ENCODE measurements at regions not wholly inside any gene's neighbourhood (a gene's known extent, or its start where the extent isn't known, plus 50 kb on each side); places are given as distances from the start of the nearest gene placed in this dataset.
"Not testable (repeated sequence)": the region's sequence is repeated elsewhere in the genome, so short reads cannot be mapped to it uniquely, and the experiment has no call there.

DNA sequence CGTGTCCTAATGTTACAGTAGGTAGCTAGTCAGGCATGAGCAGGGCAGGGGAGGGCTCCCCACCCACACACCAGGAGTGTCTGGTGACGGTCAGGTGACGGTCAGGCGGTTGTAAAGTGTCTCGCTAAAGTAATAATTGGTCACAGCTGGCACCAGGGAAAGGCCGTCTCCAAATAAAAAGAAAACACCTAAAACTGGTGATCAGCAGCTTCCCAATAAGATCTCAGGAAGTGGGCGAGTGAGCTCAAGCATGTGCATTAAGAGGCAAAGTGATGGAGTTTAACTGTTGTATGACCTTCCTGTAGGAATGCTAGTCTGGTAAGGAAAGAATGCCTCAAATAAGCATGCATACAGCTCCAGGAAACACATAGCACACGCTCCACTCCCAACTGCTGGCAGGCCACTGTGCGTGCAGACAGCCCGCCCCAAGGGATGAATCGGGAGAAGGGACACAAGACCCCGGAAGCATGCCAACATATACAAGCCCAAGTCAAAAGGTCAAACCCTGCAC, 177.1 kb downstream of the RNF144A start:
- DNase-seq, result no peak

DNA sequence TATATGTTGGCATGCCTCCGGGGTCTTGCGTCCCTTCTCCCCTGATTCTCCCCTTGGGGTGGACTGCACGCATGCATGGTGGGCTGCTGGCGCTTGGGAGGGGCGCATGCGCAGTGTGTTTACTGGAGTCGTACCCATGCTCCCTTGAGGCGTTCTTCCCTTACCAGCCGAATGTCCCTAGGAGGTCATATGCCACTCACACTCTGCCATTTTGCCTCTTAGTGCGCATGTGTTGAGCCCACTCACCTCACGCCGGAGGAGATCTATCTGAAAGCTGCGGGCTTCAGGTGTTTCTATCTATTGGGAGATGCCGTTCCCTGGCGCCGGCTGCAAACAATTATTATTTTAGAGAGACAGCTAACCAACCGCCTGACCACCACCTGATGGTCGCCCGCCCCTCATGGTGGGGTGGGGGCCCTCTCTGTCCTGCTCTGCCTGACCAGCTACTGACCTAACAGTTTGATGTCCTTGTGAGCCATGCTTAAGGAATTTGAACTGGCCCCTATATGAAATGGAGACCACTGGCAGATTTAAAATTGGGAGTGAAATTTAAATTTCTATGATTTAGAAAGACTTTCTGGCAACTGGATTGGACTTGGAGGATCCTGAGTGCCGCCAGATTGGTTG, 179.6 kb downstream of the RNF144A start:
- no peak for DNase-seq

DNA sequence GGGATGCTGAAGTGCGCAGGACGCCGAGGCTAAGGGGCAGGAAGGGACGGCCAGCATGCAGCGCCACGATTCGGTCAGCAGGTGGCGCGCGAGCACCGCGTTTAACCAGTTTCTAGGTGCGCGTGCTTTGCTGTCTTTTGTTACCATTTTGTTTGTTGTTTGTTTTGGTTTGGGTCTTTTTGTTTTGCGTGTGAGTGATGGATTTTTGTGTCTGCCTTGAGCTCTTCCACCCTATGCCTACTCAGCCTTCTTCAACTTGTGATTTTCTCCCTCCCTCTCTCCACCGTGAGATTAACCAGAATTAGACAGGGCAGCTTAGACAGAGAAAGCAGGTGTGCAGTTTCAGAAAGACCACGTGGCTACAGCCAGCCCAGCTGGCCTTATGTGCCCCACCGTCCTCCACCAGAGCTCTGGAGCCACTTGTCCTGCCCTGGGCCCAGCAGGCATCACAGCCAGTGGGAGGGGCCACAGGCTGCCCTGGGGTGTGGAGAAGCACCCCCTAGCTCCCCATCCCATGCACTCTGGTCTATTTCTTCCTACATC, 180.2 kb downstream of the RNF144A start:
- DNase-seq, result peak; percentile 65 to 75

DNA sequence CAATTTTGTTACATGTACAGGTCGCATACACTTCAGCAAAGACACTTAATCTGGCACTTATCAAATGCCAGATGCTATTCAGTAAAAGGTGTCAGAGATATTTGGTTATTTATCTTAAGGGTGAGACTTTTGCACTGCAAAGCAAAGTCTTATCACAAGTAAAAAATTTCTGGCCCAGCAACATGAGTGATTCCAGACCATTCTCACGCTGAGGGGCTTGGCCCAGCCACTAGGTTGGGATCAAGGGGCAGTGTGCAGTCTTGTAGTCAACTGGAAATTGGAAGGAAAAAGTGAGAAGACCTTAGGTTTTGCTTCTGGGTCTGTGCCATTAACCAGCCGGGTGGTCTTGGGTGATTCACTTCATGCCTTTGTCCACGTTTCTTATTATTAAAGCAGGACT, 181.6 kb downstream of the RNF144A start:
- no peak for DNase-seq

DNA sequence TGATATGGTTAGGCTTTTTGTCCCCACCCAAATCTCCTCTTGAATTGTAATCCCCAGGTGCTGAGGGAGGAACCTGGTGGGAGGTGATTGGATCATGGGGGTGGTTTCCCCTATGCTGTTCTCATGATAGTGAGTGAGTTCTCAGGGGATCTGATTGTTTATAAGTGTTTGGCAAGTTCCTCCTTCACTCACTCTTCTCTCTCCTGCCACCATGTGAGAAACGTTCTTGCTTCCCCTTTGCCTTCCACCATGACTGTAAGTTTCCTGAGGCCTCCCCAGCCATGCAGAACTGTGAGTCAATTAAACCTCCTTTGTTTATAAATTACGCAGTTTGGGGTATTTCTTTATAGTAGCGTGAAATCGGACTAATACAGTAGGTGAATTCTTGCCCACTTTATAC, 182.5 kb downstream of the RNF144A start:
- DNase-seq, result not testable (repeated sequence)

DNA sequence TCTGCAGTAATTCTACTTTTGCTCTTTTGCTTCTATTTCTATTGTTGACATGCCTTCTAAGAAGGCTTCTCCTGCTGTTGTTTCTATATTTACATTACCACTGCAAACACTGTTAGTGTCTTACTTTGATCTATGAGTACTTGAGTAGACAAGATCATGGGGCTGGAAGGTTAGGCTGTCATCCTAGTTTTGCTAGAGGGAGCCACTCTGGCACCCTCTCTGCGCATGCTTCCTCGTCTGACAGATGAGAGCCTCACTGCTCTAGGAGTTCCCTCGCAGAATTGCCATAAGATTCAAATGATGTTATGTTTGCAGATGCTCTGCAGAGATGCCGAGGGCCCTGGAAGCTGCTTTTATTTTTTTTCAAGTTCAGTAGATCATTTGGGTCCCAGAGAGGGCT, 185.6 kb downstream of the RNF144A start:
- peak in 1 of 2 experiments; percentile 12 for DNase-seq

DNA sequence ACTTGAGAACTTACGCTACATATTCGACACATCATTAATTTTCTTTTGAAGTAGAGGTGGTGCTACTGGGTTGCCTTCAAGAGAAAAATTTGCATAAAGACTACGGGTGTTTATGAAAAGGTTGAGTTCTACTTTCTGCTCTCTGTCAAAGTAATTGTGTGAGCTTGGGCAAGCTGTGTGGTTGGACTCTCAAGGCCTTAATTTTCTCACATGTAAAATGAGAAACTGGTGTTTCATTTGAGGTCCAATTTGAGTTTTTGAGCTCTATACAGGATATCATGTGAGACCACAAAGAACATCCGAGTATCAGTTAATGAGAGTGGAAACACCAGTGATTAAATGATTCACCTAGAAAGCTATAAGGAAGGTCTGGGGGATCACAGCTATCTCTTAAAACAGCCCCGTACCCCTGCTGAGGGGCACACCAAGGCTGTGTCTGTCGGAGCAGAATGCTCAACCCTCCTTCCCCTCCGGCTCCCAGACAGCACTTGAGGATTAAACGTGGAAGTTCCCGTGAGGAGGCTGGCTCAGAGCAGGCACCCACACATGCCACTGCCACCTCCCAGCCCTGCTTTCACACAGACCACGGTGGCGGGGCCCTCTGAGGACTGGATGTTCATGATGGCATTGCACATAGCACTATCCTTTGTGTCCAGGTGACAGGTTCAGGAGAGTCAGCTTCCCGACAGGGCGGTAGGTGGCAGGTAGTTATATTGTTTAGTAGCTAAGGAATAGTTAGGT, 191.8 kb downstream of the RNF144A start:
- DNase-seq, result peak in 1 of 2 experiments; percentile 12

DNA sequence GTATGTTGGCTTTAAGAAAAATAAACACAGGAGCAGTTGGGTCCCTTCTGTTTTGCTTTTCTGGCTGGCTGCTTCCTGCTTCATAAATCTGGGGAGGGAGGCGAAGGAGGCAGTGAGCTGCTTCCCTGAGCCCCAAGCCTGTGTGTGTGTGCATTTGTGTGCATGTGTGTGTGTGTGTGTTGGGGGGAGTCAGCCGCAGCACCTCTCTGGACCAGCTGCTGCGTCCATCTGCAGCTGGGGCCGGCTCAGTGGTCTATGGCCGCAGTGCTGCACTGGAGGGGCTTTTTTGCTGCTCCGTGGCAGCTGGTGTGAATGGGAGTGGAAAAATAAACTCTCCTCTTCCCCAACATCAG, 192.3 kb downstream of the RNF144A start:
- no peak for DNase-seq

DNA sequence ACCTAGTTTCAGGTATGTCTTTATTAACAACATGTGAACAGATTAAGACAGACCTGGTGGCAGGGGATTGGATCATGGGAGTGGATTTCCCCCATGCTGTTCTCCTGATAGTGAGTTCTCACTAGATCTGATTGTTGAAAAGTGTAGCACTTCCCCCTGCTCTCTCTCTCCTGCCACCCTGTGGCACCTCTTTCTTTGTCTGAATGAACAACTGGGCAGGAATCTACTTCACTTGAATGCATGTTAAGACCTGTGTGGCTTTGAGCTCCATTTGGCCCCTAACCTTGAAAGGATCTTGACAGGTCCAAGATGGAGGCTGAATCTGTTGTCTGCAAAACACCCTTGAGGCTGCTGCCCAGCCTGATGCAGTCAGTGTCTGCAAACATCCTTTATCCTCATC, 194.4 kb downstream of the RNF144A start:
- DNase-seq, result no peak

DNA sequence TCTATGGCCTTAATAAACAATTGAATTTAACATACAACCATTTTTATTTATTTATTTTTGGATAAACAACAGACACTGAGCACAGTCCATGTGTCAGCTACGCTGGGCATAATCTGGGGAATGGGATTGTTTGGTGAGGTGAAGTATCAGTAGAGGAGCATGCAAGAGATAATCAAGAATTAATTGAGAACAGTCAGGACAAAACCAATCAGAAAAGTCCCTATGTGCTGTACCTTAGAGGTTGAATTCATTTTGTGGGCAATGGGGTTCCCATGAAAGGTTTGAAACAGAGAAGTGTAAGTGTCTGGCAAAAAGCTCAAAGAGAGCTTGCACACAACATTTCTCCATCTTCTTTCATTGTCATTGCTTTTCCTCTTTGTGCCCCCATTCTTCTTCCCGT, 198.2 kb downstream of the RNF144A start:
- DNase-seq, result no peak

DNA sequence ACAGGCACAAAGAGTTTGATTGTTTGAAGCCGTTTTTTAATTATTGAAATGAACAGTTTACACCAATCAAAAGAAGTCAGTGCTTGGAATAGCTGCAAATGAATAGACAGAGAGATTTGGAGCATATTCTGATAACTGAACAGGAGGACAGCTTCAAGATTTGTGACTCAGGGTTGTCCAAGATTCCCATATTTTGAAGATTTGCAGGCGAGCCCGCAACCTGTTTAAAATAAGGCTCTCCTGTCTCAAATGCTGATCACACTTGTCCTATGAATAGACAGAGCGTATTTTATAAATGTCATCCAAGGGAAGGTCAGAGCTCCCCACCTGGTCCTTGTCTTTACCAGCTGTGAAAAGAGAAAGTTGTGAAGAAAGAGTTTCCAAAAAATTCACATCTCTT, 198.7 kb downstream of the RNF144A start:
- no peak for DNase-seq

DNA sequence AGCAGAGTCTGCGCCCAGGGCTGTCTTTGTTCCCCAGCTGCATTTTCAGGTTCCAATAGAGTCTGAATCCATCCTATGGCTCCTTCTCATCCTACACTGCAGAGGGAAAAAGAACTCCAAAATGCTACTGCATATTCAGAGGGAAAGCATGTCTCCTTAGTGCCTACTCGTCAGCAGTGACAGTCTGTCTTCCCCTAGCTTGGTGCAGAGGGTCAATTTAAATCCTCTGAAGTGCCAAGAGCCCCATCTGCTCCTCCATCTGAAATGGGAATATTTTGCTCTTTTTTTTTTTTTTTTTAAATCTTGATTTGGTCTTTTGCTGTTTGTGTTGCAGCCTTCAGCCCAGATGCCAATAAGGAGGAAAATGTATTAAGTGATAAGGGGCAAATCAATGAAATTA, 199.3 kb downstream of the RNF144A start:
- no peak for DNase-seq

DNA sequence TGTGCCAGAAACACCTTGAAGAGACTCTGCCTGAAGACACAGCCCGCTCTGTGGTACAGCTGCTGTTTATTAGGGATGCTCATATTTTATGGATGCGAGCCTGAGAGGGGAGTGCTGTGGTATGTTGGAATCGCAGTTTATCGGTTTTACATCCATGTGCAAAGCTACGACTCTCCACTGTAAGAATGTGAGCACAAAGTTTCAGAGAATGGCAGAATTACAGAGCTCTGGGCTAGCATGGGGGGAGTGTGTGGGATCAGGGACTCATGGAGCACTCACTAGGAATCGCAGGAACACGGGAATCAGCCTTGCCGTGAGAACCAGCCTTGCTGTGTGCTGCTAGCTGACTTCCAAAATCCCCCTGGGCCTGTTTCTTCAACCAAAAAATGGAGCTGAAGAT, 199.9 kb downstream of the RNF144A start:
- DNase-seq, result no peak

DNA sequence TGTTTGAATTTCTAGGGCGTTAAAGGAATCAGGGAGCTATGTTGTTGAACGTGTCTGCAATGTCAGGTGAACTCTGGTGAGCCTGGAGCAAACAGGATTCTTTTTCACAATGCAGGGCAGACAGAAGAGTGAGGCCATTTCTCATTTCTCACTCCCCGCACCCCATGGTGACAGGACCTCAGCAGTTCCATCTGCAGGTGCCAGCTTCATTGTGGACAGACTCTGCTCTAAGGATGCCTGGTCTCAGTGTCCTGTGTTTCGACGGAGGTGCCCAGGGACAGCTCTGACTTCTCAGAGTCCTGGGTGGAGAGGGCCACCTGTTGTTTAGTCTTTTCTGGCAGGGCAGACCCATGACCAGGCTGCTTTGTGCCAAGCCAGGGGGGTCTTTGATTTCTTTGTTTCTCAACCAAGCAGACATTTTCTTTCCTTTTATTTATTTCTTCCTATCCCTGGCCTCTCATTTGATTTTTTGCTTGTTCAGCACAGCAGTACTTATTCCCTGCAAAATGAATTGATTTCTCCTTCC, 201.5 kb downstream of the RNF144A start:
- no peak for DNase-seq

DNA sequence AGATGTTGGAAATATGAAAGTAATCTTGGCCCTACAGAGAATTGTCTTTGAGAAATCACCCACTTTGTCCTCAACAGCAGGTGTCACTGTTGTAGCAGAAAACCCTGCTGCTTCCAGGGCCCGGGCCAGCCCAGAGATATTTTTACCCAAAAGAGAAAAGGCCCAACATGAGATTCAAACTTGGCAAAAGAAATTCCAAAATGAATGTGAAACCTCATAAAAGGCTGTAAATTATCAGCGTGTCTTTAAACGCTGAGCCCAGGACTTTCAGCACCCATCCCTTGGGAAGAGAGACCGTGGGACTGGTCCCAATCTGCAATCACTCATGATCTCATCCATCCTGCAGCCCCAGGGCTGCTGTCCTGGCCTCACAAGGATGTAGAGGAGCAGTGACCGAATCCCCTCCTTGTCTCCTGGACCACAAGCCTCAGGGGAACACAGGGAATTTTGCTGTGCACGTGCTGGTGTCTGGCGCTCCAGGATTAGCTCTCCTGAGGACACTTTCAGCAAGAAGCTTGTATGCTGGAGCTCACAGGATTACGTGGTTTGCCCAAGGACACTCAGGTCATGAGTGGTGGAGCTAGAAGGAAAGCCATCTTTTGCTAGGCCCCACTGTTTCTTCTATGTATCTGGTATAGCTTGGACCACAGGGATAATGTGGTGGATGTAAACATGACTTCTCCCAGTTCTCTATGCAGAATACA, 202.1 kb downstream of the RNF144A start:
- peak in 1 of 2 experiments; percentile 38 for DNase-seq

DNA sequence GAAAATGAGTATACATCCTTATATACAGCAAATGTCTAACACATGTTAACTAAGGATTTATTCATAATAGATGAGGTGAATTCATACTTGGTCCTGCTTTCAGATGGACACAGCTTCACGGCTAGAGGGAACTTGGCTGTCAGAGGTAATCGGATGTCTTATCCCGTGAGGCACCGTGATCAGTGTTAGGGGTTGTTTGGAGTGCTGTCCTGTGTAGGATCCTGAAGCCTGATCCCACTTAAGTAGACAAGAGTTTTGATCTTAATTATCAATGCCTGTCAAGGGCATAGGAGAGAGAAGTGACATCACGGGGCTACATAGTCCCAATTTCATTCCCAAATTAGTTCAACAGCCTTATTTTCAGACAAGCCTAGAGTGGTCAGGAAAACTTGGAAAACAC, 204.6 kb downstream of the RNF144A start:
- no peak for DNase-seq

DNA sequence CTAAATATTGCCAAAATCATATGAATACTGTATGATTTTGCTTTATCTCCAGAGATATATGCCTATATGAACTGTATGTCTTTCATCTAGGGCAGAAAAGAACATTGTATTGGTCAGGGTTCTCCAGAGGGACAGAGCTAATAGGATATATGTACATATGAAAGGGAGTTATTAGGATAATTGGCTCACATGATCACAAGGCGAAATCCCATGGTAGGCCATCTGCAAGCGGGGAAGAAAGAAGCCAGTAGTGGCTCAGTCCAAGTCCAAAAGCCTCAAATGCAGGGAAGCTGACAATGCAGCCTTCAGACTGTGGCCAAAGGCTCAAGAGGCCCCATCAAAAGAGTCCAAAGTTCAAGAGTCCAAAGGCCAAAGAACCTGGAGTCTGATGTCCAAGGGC, 209.9 kb downstream of the RNF144A start:
- no peak for DNase-seq

DNA sequence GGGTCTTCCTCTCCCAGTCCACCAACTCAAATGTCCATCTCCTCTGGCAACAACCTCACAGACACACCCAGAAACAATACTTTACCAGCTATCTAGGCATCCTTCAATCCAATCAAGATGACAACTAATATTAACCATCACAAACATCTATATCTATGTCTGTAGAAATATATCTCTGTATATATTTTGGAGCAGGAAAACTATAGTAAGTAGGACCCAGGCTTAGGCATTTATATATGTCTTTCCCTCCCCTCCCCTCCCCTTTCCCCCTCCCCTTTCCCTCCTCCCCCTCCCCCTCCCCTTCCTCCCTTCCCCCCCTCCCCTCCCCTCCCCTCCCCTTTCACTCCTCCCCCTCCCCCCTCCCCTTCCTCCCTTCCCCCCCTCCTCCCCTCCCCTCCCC, 210.5 kb downstream of the RNF144A start:
- DNase-seq, result no peak

DNA sequence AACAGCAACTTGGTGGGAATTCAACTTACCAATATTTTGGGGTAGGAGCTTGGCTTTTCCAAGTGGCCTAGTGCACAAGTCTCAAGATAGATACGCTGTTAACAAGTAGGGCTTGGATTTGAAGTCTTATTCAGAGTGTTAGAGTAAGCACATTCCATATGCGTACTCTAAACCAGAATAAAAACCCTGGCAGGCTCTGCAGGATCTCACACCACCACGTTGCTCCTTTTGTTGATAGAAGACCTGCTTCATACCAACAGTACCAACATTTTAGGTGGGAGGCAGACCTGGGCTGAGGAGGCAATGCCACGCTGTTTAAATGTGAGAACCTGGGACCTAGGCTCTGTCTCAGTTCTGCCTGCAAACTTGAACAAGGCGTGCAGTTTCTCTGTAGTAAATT, 214.0 kb downstream of the RNF144A start:
- no peak for DNase-seq

DNA sequence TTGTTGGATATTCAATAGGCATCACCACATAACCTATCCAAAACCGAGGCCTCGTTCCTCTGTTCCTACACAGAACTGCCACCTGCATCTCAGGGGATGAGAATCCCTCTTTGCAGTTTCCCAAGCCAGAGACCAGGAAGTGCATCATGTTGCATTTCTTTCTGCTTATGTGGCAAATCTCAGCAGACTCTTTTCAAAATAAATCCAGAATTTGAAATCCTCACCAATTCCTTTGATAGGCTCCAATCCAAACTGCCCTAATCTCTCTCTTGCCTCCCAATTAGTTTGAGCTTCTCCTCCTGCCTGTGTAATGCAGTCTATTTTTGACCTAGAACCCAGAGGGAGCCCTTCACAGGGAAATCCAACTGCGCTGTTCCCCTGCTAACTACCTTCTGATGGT, 215.5 kb downstream of the RNF144A start:
- DNase-seq, result no peak

DNA sequence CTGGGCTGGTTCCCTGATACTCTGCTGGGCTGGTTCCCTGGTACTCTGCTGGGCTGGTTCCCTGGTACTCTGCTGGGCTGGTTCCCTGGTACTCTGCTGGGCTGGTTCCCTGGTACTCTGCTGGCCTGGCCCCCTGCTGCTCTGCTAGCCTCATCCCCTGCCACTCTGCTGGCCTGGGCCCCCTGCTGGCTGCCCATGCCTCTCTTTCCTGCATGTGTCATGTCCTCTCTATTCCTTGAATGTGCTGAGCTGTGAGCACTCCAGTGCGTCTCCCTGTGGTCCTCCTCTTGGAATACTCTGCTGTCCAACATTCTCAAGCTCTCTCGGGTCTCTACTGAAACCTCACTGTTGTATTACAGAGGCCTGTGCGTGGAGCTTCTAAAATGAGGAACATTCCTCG, 216.3 kb downstream of the RNF144A start:
- no peak for DNase-seq

DNA sequence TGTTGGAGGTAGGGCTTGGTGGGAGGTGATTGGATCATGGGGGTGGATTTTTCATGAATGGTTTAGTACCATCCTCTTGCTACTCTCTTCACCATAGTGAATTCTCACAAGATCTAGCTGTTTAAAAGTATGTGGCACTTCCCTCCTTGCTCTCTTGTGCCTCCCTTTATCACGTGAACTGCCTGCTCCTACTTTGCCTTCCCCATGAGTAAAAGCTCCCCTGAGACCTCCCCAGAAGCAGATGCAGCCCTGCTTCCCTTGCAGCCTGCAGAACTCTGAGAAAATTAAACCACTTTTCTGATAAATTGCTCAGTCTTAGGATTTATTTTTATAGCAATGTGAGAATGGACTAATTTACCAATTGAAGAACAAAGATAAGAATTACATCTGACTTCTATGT, 223.1 kb downstream of the RNF144A start:
- DNase-seq, result no peak

DNA sequence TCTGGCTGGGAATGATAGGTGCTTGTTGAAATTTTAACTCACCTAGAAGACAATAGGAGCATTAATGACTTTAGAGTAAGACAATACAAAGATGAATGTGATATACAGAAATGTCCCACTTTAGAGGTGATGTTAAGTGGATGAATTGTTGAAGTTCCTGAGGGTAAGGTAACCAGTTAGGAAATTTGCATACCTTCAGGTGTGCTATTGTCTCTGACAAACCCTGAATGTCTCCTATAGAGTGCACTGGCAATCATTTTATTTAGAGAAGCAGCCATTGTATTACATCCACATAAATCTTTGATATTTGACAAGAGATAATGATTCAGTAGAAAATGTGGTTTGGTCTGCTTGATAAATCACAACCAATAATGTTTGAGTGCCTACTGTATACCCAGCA, 228.5 kb downstream of the RNF144A start:
- peak in 1 of 2 experiments; percentile 1 for DNase-seq

DNA sequence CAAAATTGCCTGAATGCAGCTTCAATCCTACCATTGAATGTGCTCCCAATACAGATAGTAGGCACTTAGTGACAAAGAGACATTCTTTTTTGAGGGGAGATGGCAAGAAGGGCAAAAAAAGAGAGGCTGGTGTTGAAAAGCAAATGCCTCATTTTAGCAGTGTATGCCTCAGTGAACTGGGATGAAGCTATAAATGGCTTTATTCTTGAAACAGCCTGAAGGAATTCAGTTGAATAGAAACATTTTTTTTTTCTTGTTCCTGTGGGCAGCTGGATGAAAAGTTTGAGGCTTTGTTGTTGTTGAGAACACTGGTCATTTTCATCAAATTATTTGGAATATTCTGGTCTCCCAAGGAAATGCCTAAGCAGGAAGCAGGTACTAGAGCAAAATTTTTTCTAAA, 228.9 kb downstream of the RNF144A start:
- no peak for DNase-seq
